ENCODE measurements at regions not wholly inside any gene's neighbourhood (a gene's known extent, or its start where the extent isn't known, plus 50 kb on each side); places are given as distances from the start of the nearest gene placed in this dataset.

- TF ChIP-seq, protein P1, sequence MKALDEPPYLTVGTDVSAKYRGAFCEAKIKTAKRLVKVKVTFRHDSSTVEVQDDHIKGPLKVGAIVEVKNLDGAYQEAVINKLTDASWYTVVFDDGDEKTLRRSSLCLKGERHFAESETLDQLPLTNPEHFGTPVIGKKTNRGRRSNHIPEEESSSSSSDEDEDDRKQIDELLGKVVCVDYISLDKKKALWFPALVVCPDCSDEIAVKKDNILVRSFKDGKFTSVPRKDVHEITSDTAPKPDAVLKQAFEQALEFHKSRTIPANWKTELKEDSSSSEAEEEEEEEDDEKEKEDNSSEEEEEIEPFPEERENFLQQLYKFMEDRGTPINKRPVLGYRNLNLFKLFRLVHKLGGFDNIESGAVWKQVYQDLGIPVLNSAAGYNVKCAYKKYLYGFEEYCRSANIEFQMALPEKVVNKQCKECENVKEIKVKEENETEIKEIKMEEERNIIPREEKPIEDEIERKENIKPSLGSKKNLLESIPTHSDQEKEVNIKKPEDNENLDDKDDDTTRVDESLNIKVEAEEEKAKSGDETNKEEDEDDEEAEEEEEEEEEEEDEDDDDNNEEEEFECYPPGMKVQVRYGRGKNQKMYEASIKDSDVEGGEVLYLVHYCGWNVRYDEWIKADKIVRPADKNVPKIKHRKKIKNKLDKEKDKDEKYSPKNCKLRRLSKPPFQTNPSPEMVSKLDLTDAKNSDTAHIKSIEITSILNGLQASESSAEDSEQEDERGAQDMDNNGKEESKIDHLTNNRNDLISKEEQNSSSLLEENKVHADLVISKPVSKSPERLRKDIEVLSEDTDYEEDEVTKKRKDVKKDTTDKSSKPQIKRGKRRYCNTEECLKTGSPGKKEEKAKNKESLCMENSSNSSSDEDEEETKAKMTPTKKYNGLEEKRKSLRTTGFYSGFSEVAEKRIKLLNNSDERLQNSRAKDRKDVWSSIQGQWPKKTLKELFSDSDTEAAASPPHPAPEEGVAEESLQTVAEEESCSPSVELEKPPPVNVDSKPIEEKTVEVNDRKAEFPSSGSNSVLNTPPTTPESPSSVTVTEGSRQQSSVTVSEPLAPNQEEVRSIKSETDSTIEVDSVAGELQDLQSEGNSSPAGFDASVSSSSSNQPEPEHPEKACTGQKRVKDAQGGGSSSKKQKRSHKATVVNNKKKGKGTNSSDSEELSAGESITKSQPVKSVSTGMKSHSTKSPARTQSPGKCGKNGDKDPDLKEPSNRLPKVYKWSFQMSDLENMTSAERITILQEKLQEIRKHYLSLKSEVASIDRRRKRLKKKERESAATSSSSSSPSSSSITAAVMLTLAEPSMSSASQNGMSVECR (CRISPR knock-in tag; IDR thresholded peaks at IDR 0.05; ENCODE audit: borderline replicate concordance): no peak
- TF ChIP-seq JUN (CRISPR knock-in tag; IDR thresholded peaks at IDR 0.05) (no peak), ZNF317 (CRISPR knock-in tag; IDR thresholded peaks at IDR 0.05; ENCODE audit: borderline replicate concordance, low read depth) (no peak), ATF3 (CRISPR knock-in tag; conservative IDR thresholded peaks at IDR 0.05) (no peak), NR1H2 (CRISPR knock-in tag; IDR thresholded peaks at IDR 0.05) (no peak), MAX (CRISPR knock-in tag; IDR thresholded peaks at IDR 0.05) (no peak), SMAD4 (CRISPR knock-in tag; IDR thresholded peaks at IDR 0.05) (no peak), SOX15 (CRISPR knock-in tag; IDR thresholded peaks at IDR 0.05) (no peak), ZSCAN18 (CRISPR knock-in tag; IDR thresholded peaks at IDR 0.05) (no peak)
- TF ChIP-seq, protein P2, sequence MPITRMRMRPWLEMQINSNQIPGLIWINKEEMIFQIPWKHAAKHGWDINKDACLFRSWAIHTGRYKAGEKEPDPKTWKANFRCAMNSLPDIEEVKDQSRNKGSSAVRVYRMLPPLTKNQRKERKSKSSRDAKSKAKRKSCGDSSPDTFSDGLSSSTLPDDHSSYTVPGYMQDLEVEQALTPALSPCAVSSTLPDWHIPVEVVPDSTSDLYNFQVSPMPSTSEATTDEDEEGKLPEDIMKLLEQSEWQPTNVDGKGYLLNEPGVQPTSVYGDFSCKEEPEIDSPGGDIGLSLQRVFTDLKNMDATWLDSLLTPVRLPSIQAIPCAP (CRISPR knock-in tag; IDR thresholded peaks at IDR 0.05): no peak
Measured at GRCh38 chr11:110966131-110966530, 253.9 kb upstream of the ARHGAP20 start (continued).

- Mint-ChIP-seq H3K9me3 (peaks cover 6% of the 10 kb centered on the region; the same call in 1 of the 2 replicates), H3K36me3 (no peaks in the 10 kb centered on the region), H3K4me1 (no peaks in the 10 kb centered on the region), H3K27ac (no peak overlapping the region), H3K4me3 (no peak overlapping the region), H3K27me3 (ENCODE audit: low read depth) (no peaks in the 10 kb centered on the region)
- CTCF ChIA-PET: no interaction called here
- TF ChIP-seq ZNF121 (CRISPR knock-in tag; IDR thresholded peaks at IDR 0.05): no peak
- no peak for TF ChIP-seq FOXK1 (CRISPR knock-in tag; IDR thresholded peaks at IDR 0.05)
- no peak for TF ChIP-seq SMAD3 (CRISPR knock-in tag; IDR thresholded peaks at IDR 0.05; ENCODE audit: borderline replicate concordance)
- POLR2A ChIA-PET: no interaction called here
- DNase-seq (ENCODE audit: low spot score) (no peak), ATAC-seq (no peak)
Measured at GRCh38 chr11:110962921-110963320, 250.7 kb upstream of the ARHGAP20 start.

GRCh38 chr11:110960167-110960566 is 247.9 kb upstream of the ARHGAP20 start:
- Mint-ChIP-seq H3K4me1 (no peaks in the 10 kb centered on the region), H3K27me3 (ENCODE audit: low read depth) (no peaks in the 10 kb centered on the region), H3K27ac (no peak overlapping the region), H3K4me3 (no peak overlapping the region), H3K36me3 (no peaks in the 10 kb centered on the region), H3K9me3 (no peaks in the 10 kb centered on the region)
- POLR2A ChIA-PET: no interaction called here
- TF ChIP-seq NR3C1 (CRISPR knock-in tag; conservative IDR thresholded peaks at IDR 0.05; ENCODE audit: low read depth) (no peak), SP1 (CRISPR knock-in tag; conservative IDR thresholded peaks at IDR 0.05) (no peak), TEAD4 (CRISPR knock-in tag; IDR thresholded peaks at IDR 0.05) (no peak), SMAD3 (CRISPR knock-in tag; IDR thresholded peaks at IDR 0.05; ENCODE audit: borderline replicate concordance) (no peak)
- ATAC-seq (no peak), DNase-seq (ENCODE audit: low spot score) (no peak)
- CTCF ChIA-PET: no interaction called here
